T-helper 2 cell treated with Interferon-gamma antibody and Interleukin-4, amounts not matched to agents 5 μg/mL and 100 μg/mL, for 36 hours (primary cell): ENCODE measurements at regions not wholly inside any gene's neighbourhood (a gene's known extent, or its start where the extent isn't known, plus 50 kb on each side); places are given as distances from the start of the nearest gene placed in this dataset.
A peak's percentile ranks its signal among the peaks of the same experiment; 100 is the strongest.

Experiments used
- DNase-seq: peaks from one replicate; pipeline ENCODE4 v3.0.0; 2021; ENCODE audit warnings: low spot score
- H3K27ac Mint-ChIP-seq: one replicate; pipeline ENCODE4 v1.8.0; 2021; ENCODE audit warnings: mild to moderate bottlenecking, mixed read lengths
- H3K27me3 Mint-ChIP-seq: one replicate; pipeline ENCODE4 v1.8.0; 2021; ENCODE audit warnings: low read depth, mixed read lengths
- H3K36me3 Mint-ChIP-seq: one replicate; pipeline ENCODE4 v1.8.0; 2021; ENCODE audit warnings: low read depth, mixed read lengths
- H3K4me1 Mint-ChIP-seq: one replicate; pipeline ENCODE4 v1.8.0; 2021; ENCODE audit warnings: low read depth, mixed read lengths
- H3K4me3 Mint-ChIP-seq: one replicate; pipeline ENCODE4 v1.8.0; 2022; ENCODE audit warnings: mild to moderate bottlenecking, moderate library complexity, mixed read lengths
- H3K9me3 Mint-ChIP-seq: one replicate; pipeline ENCODE4 v1.8.0; 2021; ENCODE audit warnings: mixed read lengths

DNA sequence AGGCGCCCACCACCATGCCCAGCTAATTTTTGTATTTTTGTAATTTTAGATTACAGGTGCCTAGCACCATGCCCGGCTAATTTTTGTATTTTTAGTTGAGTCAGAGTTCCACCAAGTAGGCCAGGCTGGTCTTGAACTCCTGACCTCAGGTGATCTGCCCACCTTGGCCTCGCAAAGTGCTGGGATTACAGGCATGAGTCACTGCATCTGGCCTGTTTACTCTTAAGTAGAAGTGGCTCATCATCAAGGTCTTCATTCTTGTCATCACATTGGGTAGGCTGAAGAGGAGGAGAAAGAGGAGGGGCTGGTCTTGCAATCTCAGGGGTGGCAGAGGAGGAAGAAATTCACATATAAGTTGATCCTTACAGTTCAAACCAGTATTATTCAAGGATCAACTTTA, 152.4 kb upstream of the ATP2B1 start:
- Mint-ChIP-seq H3K36me3 (peaks cover 11% of the 10 kb centered on the region), H3K9me3 (peaks cover 17% of the 10 kb centered on the region), H3K4me3 (no peak overlapping the region), H3K27me3 (no peaks in the 10 kb centered on the region), H3K27ac (peak overlapping the region; percentile 34), H3K4me1 (peaks cover 51% of the 10 kb centered on the region)
- DNase-seq = no peak

DNA sequence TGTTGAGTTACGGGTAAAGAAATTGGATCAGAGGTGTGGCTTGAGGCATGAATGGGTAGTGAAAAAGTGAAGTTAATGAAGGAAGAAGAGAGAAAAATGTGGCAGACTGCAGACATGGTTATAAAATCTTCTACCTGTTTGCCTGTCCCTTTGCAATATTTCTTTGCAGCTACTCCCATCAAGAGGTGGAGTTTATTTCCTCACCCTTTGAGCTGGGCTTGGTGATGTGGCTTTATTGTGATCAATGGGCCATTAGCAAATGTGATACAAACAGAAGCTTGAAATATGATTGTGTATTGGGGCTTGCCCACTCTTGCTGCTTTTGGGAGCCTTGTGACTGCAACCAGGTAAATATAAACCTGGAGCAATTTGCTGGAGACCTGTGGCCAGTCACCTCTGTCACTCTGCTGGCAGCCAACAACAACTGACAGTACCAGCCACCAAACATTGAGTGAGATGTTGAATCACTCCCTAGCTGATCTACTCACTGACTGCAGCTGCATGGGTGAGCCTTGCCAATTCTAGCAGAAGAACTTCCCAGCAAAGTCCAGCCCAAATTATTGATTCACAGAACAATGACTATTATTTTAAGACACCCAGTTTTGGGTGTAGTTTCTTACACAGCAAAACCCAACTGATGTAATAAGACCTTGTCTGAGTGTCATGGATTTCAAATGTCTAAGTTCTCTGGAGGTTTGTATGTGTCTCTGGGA, 151.0 kb upstream of the ATP2B1 start:
- Mint-ChIP-seq H3K4me1 (peaks cover 54% of the 10 kb centered on the region), H3K4me3 (no peak overlapping the region), H3K9me3 (peaks cover 11% of the 10 kb centered on the region), H3K27ac (no peak overlapping the region), H3K36me3 (peaks cover 9% of the 10 kb centered on the region), H3K27me3 (no peaks in the 10 kb centered on the region)
- no peak for DNase-seq

DNA sequence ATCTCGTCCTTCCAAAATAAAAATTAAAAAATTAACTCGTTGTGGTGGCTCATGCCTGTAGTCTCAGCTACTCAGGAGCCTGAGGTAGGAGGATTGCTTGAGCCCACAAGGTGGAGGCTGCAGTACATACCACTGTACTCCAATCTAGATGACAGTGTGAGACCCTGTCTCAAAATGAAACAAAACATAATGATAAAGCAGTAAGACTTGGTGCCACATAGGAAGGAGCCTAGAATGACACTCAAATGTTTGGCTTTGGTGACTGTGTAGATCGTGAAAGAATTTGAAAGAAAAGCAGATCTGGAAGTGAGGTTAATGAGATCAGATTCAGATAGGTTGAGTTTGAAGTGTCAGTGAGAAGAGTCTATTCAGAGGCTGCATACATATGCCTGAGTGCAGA, 150.1 kb upstream of the ATP2B1 start:
- peaks cover 10% of the 10 kb centered on the region for H3K9me3 Mint-ChIP-seq
- no peaks in the 10 kb centered on the region for H3K27me3 Mint-ChIP-seq
- DNase-seq = no peak
- H3K27ac Mint-ChIP-seq = no peak overlapping the region
- H3K4me1 Mint-ChIP-seq = peaks cover 48% of the 10 kb centered on the region
- peaks cover 9% of the 10 kb centered on the region for H3K36me3 Mint-ChIP-seq
- no peak overlapping the region for H3K4me3 Mint-ChIP-seq

GRCh38 chr12:89857652-89858274, 149.1 kb upstream of the ATP2B1 start:
- DNase-seq = no peak
- no peaks in the 10 kb centered on the region for H3K27me3 Mint-ChIP-seq
- peaks cover 39% of the 10 kb centered on the region for H3K4me1 Mint-ChIP-seq
- H3K27ac Mint-ChIP-seq = no peak overlapping the region
- peaks cover 3% of the 10 kb centered on the region for H3K36me3 Mint-ChIP-seq
- no peak overlapping the region for H3K4me3 Mint-ChIP-seq
- peaks cover 6% of the 10 kb centered on the region for H3K9me3 Mint-ChIP-seq

DNA sequence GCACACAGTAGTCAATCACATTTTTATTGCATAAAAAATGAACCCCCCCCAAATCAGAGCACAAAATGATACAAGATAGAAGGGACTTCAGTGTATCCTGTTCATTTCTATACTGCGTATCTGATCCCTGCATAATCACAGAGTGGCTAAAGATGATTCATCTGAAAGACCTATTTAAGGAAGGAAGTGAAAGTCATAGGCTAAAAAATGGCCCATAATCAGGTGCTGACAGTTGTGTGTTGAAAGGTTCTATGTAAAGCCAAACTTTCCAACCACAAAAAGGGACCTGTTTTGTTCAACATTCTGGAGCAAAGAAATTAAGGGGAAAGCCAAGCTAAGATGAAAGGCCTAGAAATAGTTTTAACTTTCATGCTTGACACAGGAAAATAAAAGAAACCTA, 147.8 kb upstream of the ATP2B1 start:
- no peak for DNase-seq
- no peak overlapping the region for H3K27ac Mint-ChIP-seq
- H3K4me1 Mint-ChIP-seq = peaks cover 33% of the 10 kb centered on the region
- H3K4me3 Mint-ChIP-seq = no peak overlapping the region
- no peaks in the 10 kb centered on the region for H3K27me3 Mint-ChIP-seq
- peaks cover 3% of the 10 kb centered on the region for H3K9me3 Mint-ChIP-seq
- H3K36me3 Mint-ChIP-seq = peaks cover under 1% of the 10 kb centered on the region

DNA sequence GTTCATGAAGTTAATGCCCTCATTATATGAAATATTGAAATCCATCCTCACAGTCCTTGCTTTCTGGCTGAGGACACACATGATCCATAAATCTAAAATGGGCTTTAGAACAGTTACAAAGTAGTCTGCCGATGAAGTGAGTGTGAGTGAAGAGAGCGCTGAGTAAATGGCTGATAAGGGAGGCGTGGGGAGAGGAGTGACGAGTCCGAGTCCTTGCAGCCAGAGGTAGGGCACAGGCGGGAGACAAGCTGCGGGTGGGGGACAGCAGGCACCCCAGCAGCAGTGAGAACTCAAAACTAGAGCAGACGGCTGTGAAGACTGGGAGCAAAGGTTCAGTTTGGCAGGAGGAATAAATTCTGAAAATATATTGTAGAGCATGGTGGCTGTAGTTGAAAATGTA, 140.1 kb upstream of the ATP2B1 start:
- DNase-seq = no peak
- no peak overlapping the region for H3K4me3 Mint-ChIP-seq
- no peak overlapping the region for H3K27ac Mint-ChIP-seq
- H3K27me3 Mint-ChIP-seq = peaks cover 13% of the 10 kb centered on the region
- H3K36me3 Mint-ChIP-seq = no peaks in the 10 kb centered on the region
- H3K4me1 Mint-ChIP-seq = no peaks in the 10 kb centered on the region
- H3K9me3 Mint-ChIP-seq = no peaks in the 10 kb centered on the region

GRCh38 chr12:89846473-89847055, 137.9 kb upstream of the ATP2B1 start:
- Mint-ChIP-seq H3K27me3 (peaks cover 15% of the 10 kb centered on the region), H3K27ac (no peak overlapping the region), H3K4me1 (no peaks in the 10 kb centered on the region), H3K9me3 (no peaks in the 10 kb centered on the region), H3K36me3 (no peaks in the 10 kb centered on the region), H3K4me3 (no peak overlapping the region)
- DNase-seq = no peak

GRCh38 chr12:89845767-89846166, 137.1 kb upstream of the ATP2B1 start:
- DNase-seq = no peak
- H3K4me1 Mint-ChIP-seq = no peaks in the 10 kb centered on the region
- no peaks in the 10 kb centered on the region for H3K9me3 Mint-ChIP-seq
- peaks cover 10% of the 10 kb centered on the region for H3K27me3 Mint-ChIP-seq
- no peak overlapping the region for H3K4me3 Mint-ChIP-seq
- no peak overlapping the region for H3K27ac Mint-ChIP-seq
- H3K36me3 Mint-ChIP-seq = no peaks in the 10 kb centered on the region

GRCh38 chr12:89845366-89845765, 136.7 kb upstream of the ATP2B1 start:
- DNase-seq = no peak
- Mint-ChIP-seq H3K27me3 (peaks cover 10% of the 10 kb centered on the region), H3K36me3 (no peaks in the 10 kb centered on the region), H3K4me1 (no peaks in the 10 kb centered on the region), H3K4me3 (no peak overlapping the region), H3K27ac (no peak overlapping the region), H3K9me3 (no peaks in the 10 kb centered on the region)

DNA sequence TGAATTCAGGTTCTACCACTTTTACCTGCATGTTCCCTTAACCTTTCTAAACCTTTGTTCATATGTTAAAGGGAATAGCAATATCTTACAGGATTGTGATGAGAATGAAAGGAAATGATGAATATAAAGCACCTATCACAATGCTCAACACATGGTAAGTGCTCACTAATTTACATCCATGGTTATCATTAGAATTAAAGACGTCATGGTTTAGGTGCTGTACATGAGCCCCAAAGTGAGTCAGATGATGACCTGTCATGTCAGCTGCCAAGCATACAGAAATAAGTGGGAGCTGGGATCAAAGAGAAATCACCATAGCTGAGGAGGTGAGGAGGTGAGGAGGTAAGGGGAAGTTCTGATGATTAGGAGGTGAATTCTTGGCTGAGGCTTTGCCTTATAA, 135.9 kb upstream of the ATP2B1 start:
- H3K27ac Mint-ChIP-seq = no peak overlapping the region
- peaks cover 2% of the 10 kb centered on the region for H3K4me1 Mint-ChIP-seq
- peaks cover 12% of the 10 kb centered on the region for H3K27me3 Mint-ChIP-seq
- no peak for DNase-seq
- H3K4me3 Mint-ChIP-seq = no peak overlapping the region
- no peaks in the 10 kb centered on the region for H3K36me3 Mint-ChIP-seq
- H3K9me3 Mint-ChIP-seq = no peaks in the 10 kb centered on the region

DNA sequence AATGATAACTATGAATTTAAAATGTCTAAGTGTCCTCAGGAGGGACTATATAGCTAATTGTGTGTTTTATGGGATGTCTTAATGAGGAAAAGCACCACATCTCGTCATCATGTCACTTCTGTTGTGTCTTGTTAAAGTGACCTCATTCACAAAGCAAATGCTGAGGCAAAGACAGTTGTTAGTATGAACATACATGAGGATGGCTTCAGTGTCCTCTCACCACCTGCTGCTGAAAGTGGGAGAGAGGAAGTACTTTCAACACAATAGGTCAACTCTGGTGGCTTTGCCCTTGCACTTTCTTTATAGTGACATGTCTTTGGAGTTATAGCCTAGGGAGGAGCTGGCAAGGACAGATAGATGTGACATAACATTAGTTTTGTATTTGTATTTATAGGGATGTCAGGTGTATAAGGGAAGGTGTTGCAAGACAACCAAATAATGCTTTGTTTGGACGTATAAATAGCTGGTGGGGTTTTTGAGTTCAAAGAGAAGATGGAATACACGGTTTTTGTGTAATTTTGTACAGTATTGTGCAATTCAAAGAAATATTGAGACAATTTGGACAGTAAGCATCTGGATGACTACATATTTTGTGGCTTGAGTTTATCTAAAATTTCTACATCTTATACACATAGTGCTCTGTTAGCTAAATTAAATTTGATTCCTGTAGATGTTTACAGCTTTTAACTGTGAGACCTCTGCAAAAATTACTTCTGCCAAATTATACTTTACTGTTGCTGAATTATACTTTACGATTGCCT, 131.7 kb upstream of the ATP2B1 start:
- DNase-seq = no peak
- no peaks in the 10 kb centered on the region for H3K9me3 Mint-ChIP-seq
- H3K27me3 Mint-ChIP-seq = peaks cover 13% of the 10 kb centered on the region
- H3K4me1 Mint-ChIP-seq = peaks cover 3% of the 10 kb centered on the region
- no peak overlapping the region for H3K27ac Mint-ChIP-seq
- H3K36me3 Mint-ChIP-seq = no peaks in the 10 kb centered on the region
- H3K4me3 Mint-ChIP-seq = no peak overlapping the region

DNA sequence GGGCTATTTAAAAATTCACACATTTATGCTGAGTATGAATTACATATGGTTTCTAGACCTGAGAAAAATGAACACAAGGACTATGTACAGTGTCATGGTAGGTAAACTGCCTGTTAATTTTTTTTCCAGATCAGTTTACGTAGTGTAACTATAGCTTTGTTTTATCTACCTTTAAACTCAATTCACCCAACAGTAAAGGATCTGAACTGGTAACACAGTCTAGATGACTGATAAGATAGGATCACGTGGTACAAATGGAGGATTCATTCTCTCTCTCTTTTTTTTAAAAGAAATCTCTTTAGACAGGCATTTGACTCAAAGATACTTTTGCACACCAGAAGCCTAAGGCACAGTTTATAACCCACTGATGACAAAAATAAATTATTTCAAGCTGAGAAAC, 130.8 kb upstream of the ATP2B1 start:
- H3K4me1 Mint-ChIP-seq = peaks cover 3% of the 10 kb centered on the region
- H3K27ac Mint-ChIP-seq = no peak overlapping the region
- no peaks in the 10 kb centered on the region for H3K36me3 Mint-ChIP-seq
- no peak overlapping the region for H3K4me3 Mint-ChIP-seq
- H3K27me3 Mint-ChIP-seq = peaks cover 10% of the 10 kb centered on the region
- H3K9me3 Mint-ChIP-seq = no peaks in the 10 kb centered on the region
- no peak for DNase-seq

DNA sequence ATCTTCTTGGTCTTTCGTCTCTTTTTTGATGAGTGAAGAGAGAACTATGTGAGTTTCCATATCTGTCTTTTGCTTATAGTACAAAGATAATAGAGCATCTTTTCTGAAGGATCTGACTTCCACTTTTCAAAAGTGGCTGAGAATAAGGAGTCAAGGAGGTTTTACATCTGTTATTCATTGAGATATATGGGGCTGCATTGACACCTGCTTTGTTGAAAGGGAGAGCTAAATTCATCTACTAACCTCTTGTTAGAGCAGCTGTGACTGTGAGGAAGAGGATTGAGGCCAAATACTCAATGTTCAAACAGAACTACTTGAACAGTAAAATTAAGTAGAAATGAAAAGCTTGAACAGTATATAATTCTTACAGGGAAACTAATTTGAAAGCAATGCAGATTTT, 130.2 kb upstream of the ATP2B1 start:
- Mint-ChIP-seq H3K4me1 (peaks cover 3% of the 10 kb centered on the region), H3K27ac (no peak overlapping the region), H3K27me3 (peaks cover 8% of the 10 kb centered on the region), H3K9me3 (no peaks in the 10 kb centered on the region), H3K36me3 (no peaks in the 10 kb centered on the region), H3K4me3 (no peak overlapping the region)
- no peak for DNase-seq

DNA sequence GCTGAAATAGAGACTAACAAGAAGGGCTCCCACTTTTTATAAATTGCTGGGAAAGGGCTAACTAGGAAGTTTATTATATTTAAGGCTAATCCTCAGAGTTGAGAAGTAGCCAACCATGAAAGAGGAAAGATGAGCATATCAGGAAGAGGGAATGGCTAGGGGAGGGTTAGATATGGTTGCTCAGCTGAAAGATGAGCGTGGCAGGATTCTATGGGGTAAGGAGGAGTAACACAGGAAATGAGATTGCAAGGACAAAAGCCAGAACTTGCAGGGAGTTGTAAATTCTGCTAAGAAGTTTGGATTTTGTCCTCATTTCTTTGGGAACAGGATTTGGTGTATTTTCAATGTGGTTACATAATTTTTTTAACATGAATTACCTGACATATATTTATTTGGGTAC, 127.4 kb upstream of the ATP2B1 start:
- H3K4me3 Mint-ChIP-seq = no peak overlapping the region
- H3K9me3 Mint-ChIP-seq = no peaks in the 10 kb centered on the region
- peaks cover 9% of the 10 kb centered on the region for H3K27me3 Mint-ChIP-seq
- no peak overlapping the region for H3K27ac Mint-ChIP-seq
- no peak for DNase-seq
- H3K36me3 Mint-ChIP-seq = no peaks in the 10 kb centered on the region
- H3K4me1 Mint-ChIP-seq = peaks cover 3% of the 10 kb centered on the region
